ENCODE measurements at regions not wholly inside any gene's neighbourhood (a gene's known extent, or its start where the extent isn't known, plus 50 kb on each side); places are given as distances from the start of the nearest gene placed in this dataset.
A peak's percentile ranks its signal among the peaks of the same experiment; 100 is the strongest.
"Not testable (repeated sequence)": the region's sequence is repeated elsewhere in the genome, so short reads cannot be mapped to it uniquely, and the experiment has no call there.

GRCh38 chr1:106389160-106389559 is 667.3 kb upstream of the PRMT6 start:
- H3K79me2 ChIP-seq (ENCODE audit: control insufficient read depth, insufficient read depth, low read length); H3K4me1 ChIP-seq (ENCODE audit: control insufficient read depth in 2 of 2, insufficient read depth in 2 of 2, low read length in 2 of 2); H3K27me3 ChIP-seq (replicated peaks in 1 of 4; ENCODE audit: control extremely low read depth in 1 of 4, control insufficient read depth in 3 of 4, insufficient read depth in 4 of 4, low read length in 3 of 4); H3K4me2 ChIP-seq (replicated peaks; ENCODE audit: low read depth, low read length, poor library complexity, severe bottlenecking); H3K27me3 Mint-ChIP-seq; H3K9ac ChIP-seq (ENCODE audit: low read length); H3K9me3 ChIP-seq (ENCODE audit: control extremely low read depth in 1 of 3, control insufficient read depth in 2 of 3, insufficient read depth in 1 of 3, low read length in 2 of 3); ATAC-seq (ENCODE audit: low read depth); H2AFZ ChIP-seq (ENCODE audit: insufficient read depth, low read depth, low read length, poor library complexity, severe bottlenecking); H3K27ac ChIP-seq (ENCODE audit: low read length in 2 of 2); H3K4me1 Mint-ChIP-seq; POLR2A ChIA-PET; intact Hi-C loops (cut with micrococcal nuclease); H4K20me1 ChIP-seq (ENCODE audit: control insufficient read depth, insufficient read depth, low read length, poor library complexity, severe bottlenecking); H3K9me3 Mint-ChIP-seq (ENCODE audit: insufficient read depth); DNase-seq; H3K36me3 ChIP-seq (replicated peaks in 1 of 2; ENCODE audit: control extremely low read depth in 1 of 2, control insufficient read depth in 1 of 2, extremely low read depth in 1 of 2, insufficient read depth in 2 of 2, low read length in 1 of 2); H3K4me3 Mint-ChIP-seq; H3K4me3 ChIP-seq (ENCODE audit: control extremely low read depth in 1 of 5, extremely low read depth in 1 of 5, insufficient read depth in 1 of 5, low read depth in 2 of 5, low read length in 4 of 5); H3K27ac Mint-ChIP-seq; CTCF ChIA-PET: not testable (repeated sequence)
- peak; percentile 49 for TF ChIP-seq CTCF (IDR thresholded peaks at IDR 0.05)
- WGBS (ENCODE audit: insufficient coverage): 86% methylated on average over 3 of the region's 4 CpGs

- intact Hi-C loops (cut with micrococcal nuclease): no loop called here
- Histone ChIP-seq H3K4me3 (ENCODE audit: control extremely low read depth in 1 of 5, extremely low read depth in 1 of 5, insufficient read depth in 1 of 5, low read depth in 2 of 5, low read length in 4 of 5) (no peak overlapping the region), H3K9ac (ENCODE audit: low read length) (no peak overlapping the region), H3K27ac (ENCODE audit: low read length in 2 of 2) (no peak overlapping the region), H4K20me1 (ENCODE audit: control insufficient read depth, insufficient read depth, low read length, poor library complexity, severe bottlenecking) (no peaks in the 10 kb centered on the region), H3K4me2 (replicated peaks; ENCODE audit: low read depth, low read length, poor library complexity, severe bottlenecking) (no peak overlapping the region), H3K9me3 (ENCODE audit: control extremely low read depth in 1 of 3, control insufficient read depth in 2 of 3, insufficient read depth in 1 of 3, low read length in 2 of 3) (no peaks in the 10 kb centered on the region), H3K27me3 (replicated peaks in 1 of 4; ENCODE audit: control extremely low read depth in 1 of 4, control insufficient read depth in 3 of 4, insufficient read depth in 4 of 4, low read length in 3 of 4) (no peaks in the 10 kb centered on the region), H3K4me1 (ENCODE audit: control insufficient read depth in 2 of 2, insufficient read depth in 2 of 2, low read length in 2 of 2) (no peaks in the 10 kb centered on the region), H3K36me3 (replicated peaks in 1 of 2; ENCODE audit: control extremely low read depth in 1 of 2, control insufficient read depth in 1 of 2, extremely low read depth in 1 of 2, insufficient read depth in 2 of 2, low read length in 1 of 2) (no peaks in the 10 kb centered on the region), H2AFZ (ENCODE audit: insufficient read depth, low read depth, low read length, poor library complexity, severe bottlenecking) (no peak overlapping the region), H3K79me2 (ENCODE audit: control insufficient read depth, insufficient read depth, low read length) (no peaks in the 10 kb centered on the region)
- TF ChIP-seq CTCF (IDR thresholded peaks at IDR 0.05) (no peak), EZH2 (IDR thresholded peaks at IDR 0.05; ENCODE audit: borderline replicate concordance, insufficient read depth, low read depth, low read length, poor library complexity, severe bottlenecking) (no peak)
- Mint-ChIP-seq H3K4me3 (no peak overlapping the region), H3K9me3 (ENCODE audit: insufficient read depth) (no peaks in the 10 kb centered on the region), H3K27ac (no peak overlapping the region), H3K4me1 (no peaks in the 10 kb centered on the region), H3K27me3 (no peaks in the 10 kb centered on the region)
- CTCF ChIA-PET: no interaction called here
- DNase-seq: no peak
- POLR2A ChIA-PET: no interaction called here
- ATAC-seq (ENCODE audit: low read depth): no peak
- WGBS (ENCODE audit: insufficient coverage): no CpG with 5 or more reads among the region's 1 CpG
Observed at GRCh38 chr1:106393046-106393445, 663.4 kb upstream of the PRMT6 start.
